DND-41 (cell line): ENCODE measurements at regions not wholly inside any gene's neighbourhood (a gene's known extent, or its start where the extent isn't known, plus 50 kb on each side); places are given as distances from the start of the nearest gene placed in this dataset.

Experiments used
- ATAC-seq: fragments of 200-7000 bp; cut with Tn5 transposase; 3 replicates; pipeline ENCODE4 v1.9.1; 2021; ENCODE audit warnings: low read depth; ENCODE audit not compliant: insufficient read depth
- DNase-seq: peaks from one replicate; pipeline ENCODE4 v3.0.0-alpha.2; 2020
- H2AFZ ChIP-seq: 2 replicates; pipeline ENCODE4 v1.6.0; 2012; ENCODE audit warnings: low read depth, low read length
- H3K27ac ChIP-seq: 2 replicates; pipeline ENCODE4 v1.5.1; 2012; ENCODE audit warnings: low read length, inconsistent platforms
- H3K27me3 ChIP-seq: fragments of 200-600 bp; sonication (generic); 2 replicates; pipeline ENCODE4 v1.6.0; 2012; ENCODE audit warnings: low read length, mild to moderate bottlenecking, inconsistent platforms; ENCODE audit not compliant: insufficient read depth, poor library complexity
- H3K36me3 ChIP-seq: 2 replicates; pipeline ENCODE4 v1.5.1; 2012; ENCODE audit warnings: low read length, inconsistent platforms; ENCODE audit not compliant: insufficient read depth
- H3K4me1 ChIP-seq: 2 replicates; pipeline ENCODE4 v1.5.1; 2012; ENCODE audit warnings: mild to moderate bottlenecking, low read length; ENCODE audit not compliant: insufficient read depth
- H3K4me2 ChIP-seq: 2 replicates; pipeline ENCODE4 v1.6.0; 2012; ENCODE audit warnings: mild to moderate bottlenecking, moderate library complexity, low read length, inconsistent platforms; ENCODE audit not compliant: insufficient read depth
- H3K4me3 ChIP-seq, 2 experiments: fragments of 200-600 bp in 1 of 2; shearing (Covaris generic) in 1 of 2; 2 replicates each; pipeline ENCODE4 v1.5.1; 2012 to 2016; ENCODE audit warnings: inconsistent platforms in 2 of 2, low read length in 2 of 2, mild to moderate bottlenecking in 2 of 2, low read depth in 1 of 2, moderate library complexity in 1 of 2
- H3K79me2 ChIP-seq: 2 replicates; pipeline ENCODE4 v1.6.0; 2012; ENCODE audit warnings: low read length, inconsistent platforms; ENCODE audit not compliant: insufficient read depth
- H3K9ac ChIP-seq: 2 replicates; pipeline ENCODE4 v1.6.0; 2012; ENCODE audit warnings: low read depth, mild to moderate bottlenecking, inconsistent platforms, low read length, moderate library complexity
- H3K9me3 ChIP-seq: 2 replicates; pipeline ENCODE4 v1.5.1; 2012; ENCODE audit warnings: low read length, moderate library complexity, mild to moderate bottlenecking, inconsistent platforms; ENCODE audit not compliant: insufficient read depth, severe bottlenecking
- H4K20me1 ChIP-seq: 2 replicates; pipeline ENCODE4 v1.6.0; 2012; ENCODE audit warnings: low read length; ENCODE audit not compliant: insufficient read depth
- EZH2 ChIP-seq: IDR thresholded peaks from 3 replicates; pipeline ENCODE4 v1.6.1; 2012; ENCODE audit warnings: borderline replicate concordance, low read depth, mild to moderate bottlenecking, moderate library complexity, low read length, inconsistent platforms; ENCODE audit not compliant: severe bottlenecking
- TF ChIP-seq, protein P1 (sequence below): IDR thresholded peaks from 2 replicates; pipeline ENCODE4 v1.5.1; 2012; ENCODE audit warnings: borderline replicate concordance, low read length, moderate library complexity, mild to moderate bottlenecking; ENCODE audit not compliant: poor library complexity, severe bottlenecking; ENCODE audit errors: extremely low read depth

DNA sequence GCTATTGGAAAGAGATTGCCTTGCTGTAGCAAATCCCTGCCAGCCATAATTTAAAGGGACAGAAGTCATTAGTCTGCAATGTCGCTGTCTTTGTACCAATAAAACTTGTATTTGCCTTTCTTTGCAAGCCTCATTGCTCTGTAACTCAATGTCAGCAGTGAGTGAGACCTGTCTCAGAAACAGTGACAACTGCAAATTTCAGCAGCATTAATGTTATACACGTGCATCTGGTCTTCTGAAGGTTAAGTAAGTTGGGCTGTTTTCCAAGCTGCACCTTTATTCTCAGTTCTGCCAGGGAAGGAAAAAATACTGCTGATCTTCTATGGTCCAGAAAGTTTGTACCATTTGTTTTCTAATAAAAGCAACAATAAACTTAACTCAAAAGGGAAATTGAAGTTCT is 543.1 kb downstream of the TRIML1 start:
- Histone ChIP-seq H3K36me3 (no peaks in the 10 kb centered on the region), H3K79me2 (no peaks in the 10 kb centered on the region), H3K4me2 (no peak overlapping the region), H4K20me1 (no peaks in the 10 kb centered on the region), H2AFZ (no peak overlapping the region), H3K9me3 (no peaks in the 10 kb centered on the region), H3K9ac (no peak overlapping the region), H3K4me1 (no peaks in the 10 kb centered on the region), H3K27me3 (no peaks in the 10 kb centered on the region), H3K4me3 (no peak overlapping the region), H3K27ac (no peak overlapping the region)
- no peak for DNase-seq
- TF ChIP-seq, protein P1, sequence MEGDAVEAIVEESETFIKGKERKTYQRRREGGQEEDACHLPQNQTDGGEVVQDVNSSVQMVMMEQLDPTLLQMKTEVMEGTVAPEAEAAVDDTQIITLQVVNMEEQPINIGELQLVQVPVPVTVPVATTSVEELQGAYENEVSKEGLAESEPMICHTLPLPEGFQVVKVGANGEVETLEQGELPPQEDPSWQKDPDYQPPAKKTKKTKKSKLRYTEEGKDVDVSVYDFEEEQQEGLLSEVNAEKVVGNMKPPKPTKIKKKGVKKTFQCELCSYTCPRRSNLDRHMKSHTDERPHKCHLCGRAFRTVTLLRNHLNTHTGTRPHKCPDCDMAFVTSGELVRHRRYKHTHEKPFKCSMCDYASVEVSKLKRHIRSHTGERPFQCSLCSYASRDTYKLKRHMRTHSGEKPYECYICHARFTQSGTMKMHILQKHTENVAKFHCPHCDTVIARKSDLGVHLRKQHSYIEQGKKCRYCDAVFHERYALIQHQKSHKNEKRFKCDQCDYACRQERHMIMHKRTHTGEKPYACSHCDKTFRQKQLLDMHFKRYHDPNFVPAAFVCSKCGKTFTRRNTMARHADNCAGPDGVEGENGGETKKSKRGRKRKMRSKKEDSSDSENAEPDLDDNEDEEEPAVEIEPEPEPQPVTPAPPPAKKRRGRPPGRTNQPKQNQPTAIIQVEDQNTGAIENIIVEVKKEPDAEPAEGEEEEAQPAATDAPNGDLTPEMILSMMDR, result no peak
- no peak for TF ChIP-seq EZH2
- ATAC-seq, result no peak

DNA sequence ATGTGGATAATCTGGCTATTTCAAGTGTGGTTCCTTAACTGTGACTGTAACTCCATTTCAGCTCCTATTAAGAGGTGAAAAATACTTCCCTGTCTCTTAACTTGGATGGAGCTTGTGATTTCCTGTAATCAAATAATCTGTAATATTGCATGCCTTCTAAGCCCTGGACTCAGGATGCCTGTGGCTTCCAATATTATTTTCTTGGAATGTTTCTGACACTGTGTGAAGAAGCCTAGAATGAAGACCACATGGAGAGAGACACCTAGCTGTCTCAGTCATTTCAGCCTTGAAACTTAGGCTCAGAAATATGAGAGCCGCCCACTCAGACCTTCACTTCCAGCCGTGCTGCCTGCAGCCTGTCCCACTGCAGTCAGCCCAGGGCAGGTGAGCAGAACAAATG is 544.3 kb downstream of the TRIML1 start:
- Histone ChIP-seq H3K9me3 (no peaks in the 10 kb centered on the region), H3K4me1 (no peaks in the 10 kb centered on the region), H3K36me3 (no peaks in the 10 kb centered on the region), H3K4me2 (no peak overlapping the region), H4K20me1 (no peaks in the 10 kb centered on the region), H3K9ac (no peak overlapping the region), H3K4me3 (no peak overlapping the region), H3K79me2 (no peaks in the 10 kb centered on the region), H3K27me3 (no peaks in the 10 kb centered on the region), H2AFZ (no peak overlapping the region), H3K27ac (no peak overlapping the region)
- ATAC-seq (no peak), DNase-seq (no peak)
- TF ChIP-seq, protein P1, result no peak
- no peak for TF ChIP-seq EZH2

DNA sequence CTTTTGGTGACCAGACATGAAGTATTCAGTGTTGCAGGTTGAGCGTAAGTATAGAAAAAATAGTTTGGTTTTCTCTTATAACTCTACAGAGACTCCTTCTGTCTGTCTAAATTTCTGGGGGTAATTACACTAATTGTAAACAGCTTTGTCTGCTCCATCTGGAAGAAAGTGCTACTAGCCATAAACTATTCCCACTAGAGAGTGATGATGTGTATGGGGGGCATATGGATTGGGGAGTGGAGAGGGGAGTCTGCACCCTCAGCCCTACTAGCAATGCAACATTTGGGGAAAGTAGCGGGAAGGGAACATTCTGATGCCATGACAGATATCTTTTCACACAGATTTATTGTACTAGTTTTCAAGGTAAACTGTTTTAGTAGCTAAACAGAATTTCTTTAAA is 549.7 kb downstream of the TRIML1 start:
- no peaks in the 10 kb centered on the region for H3K36me3 ChIP-seq
- no peak overlapping the region for H3K4me2 ChIP-seq
- no peak for ATAC-seq
- H3K79me2 ChIP-seq, result no peaks in the 10 kb centered on the region
- no peak overlapping the region for H3K27ac ChIP-seq
- no peak for DNase-seq
- TF ChIP-seq, protein P1, result no peak
- TF ChIP-seq EZH2, result no peak
- no peak overlapping the region for H3K9ac ChIP-seq
- no peaks in the 10 kb centered on the region for H3K4me1 ChIP-seq
- no peaks in the 10 kb centered on the region for H4K20me1 ChIP-seq
- no peak overlapping the region for H2AFZ ChIP-seq
- H3K9me3 ChIP-seq, result peaks cover 3% of the 10 kb centered on the region
- no peak overlapping the region for H3K4me3 ChIP-seq
- H3K27me3 ChIP-seq, result no peaks in the 10 kb centered on the region

DNA sequence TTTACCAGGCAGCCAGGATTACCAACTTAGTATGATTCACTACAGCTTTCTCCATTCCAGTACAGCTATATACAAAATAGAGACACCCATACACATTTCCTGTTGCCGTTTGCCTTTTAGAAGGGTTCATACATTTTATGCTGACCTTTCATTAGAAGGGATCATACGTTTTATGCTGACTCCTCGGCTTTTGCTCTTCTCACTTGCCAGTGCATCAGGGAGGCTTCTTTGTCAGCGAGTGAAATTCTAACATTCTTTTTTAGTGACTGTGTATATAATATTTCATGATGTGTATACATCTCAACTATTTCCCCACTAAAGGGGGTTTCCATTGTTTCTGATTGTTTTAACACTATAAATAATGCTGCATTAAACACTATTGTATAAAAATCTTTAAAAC is 552.6 kb downstream of the TRIML1 start:
- no peak for ATAC-seq
- Histone ChIP-seq H3K9me3 (peaks cover 3% of the 10 kb centered on the region), H3K36me3 (no peaks in the 10 kb centered on the region), H3K79me2 (no peaks in the 10 kb centered on the region), H3K4me1 (no peaks in the 10 kb centered on the region), H3K4me2 (no peak overlapping the region), H4K20me1 (no peaks in the 10 kb centered on the region), H3K4me3 (no peak overlapping the region), H2AFZ (no peak overlapping the region), H3K27ac (no peak overlapping the region), H3K27me3 (no peaks in the 10 kb centered on the region), H3K9ac (no peak overlapping the region)
- TF ChIP-seq, protein P1, result no peak
- no peak for TF ChIP-seq EZH2
- no peak for DNase-seq
